KMS-11 (cell line): ENCODE measurements at regions not wholly inside any gene's neighbourhood (a gene's known extent, or its start where the extent isn't known, plus 50 kb on each side); places are given as distances from the start of the nearest gene placed in this dataset.
"Not testable (repeated sequence)": the region's sequence is repeated elsewhere in the genome, so short reads cannot be mapped to it uniquely, and the experiment has no call there.

Experiments
- H2AFZ ChIP-seq: fragments of 200-600 bp; sonication (generic); 2 replicates; pipeline ENCODE4 v1.6.1; 2016; ENCODE audit warnings: antibody characterized with exemption, mixed run types, low read depth
- H3K27ac ChIP-seq: fragments of 200-600 bp; sonication (generic); 2 replicates; pipeline ENCODE4 v1.6.1; 2016; ENCODE audit warnings: mild to moderate bottlenecking, mixed run types
- H3K27me3 ChIP-seq: fragments of 200-600 bp; sonication (generic); 2 replicates; pipeline ENCODE4 v1.6.1; 2017; ENCODE audit warnings: mild to moderate bottlenecking, low read depth, mixed run types, moderate library complexity; ENCODE audit not compliant: insufficient read depth
- H3K36me3 ChIP-seq: fragments of 200-600 bp; sonication (generic); 2 replicates; pipeline ENCODE4 v1.6.1; 2017; ENCODE audit warnings: mild to moderate bottlenecking, mixed run types; ENCODE audit not compliant: insufficient read depth
- H3K4me1 ChIP-seq: fragments of 200-600 bp; sonication (generic); 2 replicates; pipeline ENCODE4 v1.6.1; 2016; ENCODE audit warnings: mild to moderate bottlenecking, low read depth, mixed run types; ENCODE audit not compliant: poor library complexity, severe bottlenecking
- H3K4me2 ChIP-seq: fragments of 200-600 bp; sonication (generic); 2 replicates; pipeline ENCODE4 v1.7.0; 2016; ENCODE audit warnings: mild to moderate bottlenecking, mixed run types
- H3K4me3 ChIP-seq: fragments of 200-600 bp; sonication (generic); IDR thresholded peaks from 2 replicates; pipeline ENCODE4 v1.6.1; 2017; ENCODE audit warnings: low read depth, low read length, mixed read lengths; ENCODE audit not compliant: insufficient read depth
- H3K79me2 ChIP-seq: fragments of 200-600 bp; sonication (generic); 2 replicates; pipeline ENCODE4 v1.6.1; 2016; ENCODE audit warnings: low read depth, mixed run types; ENCODE audit not compliant: insufficient read depth
- H3K9ac ChIP-seq: fragments of 200-600 bp; sonication (generic); 2 replicates; pipeline ENCODE4 v1.6.1; 2016; ENCODE audit warnings: mild to moderate bottlenecking, mixed run types
- H4K20me1 ChIP-seq: fragments of 200-600 bp; sonication (generic); 2 replicates; pipeline ENCODE4 v1.6.1; 2016; ENCODE audit warnings: mild to moderate bottlenecking, mixed run types; ENCODE audit not compliant: insufficient read depth
- TF ChIP-seq, protein P1 (sequence below): fragments of 200-600 bp; sonication (generic); conservative IDR thresholded peaks from 2 replicates; pipeline ENCODE4 v1.6.1; 2017; ENCODE audit warnings: low read depth, mild to moderate bottlenecking, antibody characterized with exemption, low read length, moderate library complexity, mixed read lengths

GRCh38 chr3:180430896-180431295, 171.1 kb upstream of the TTC14 start:
- Histone ChIP-seq H4K20me1 (no peaks in the 10 kb centered on the region), H3K79me2 (no peaks in the 10 kb centered on the region), H3K4me2 (no peak overlapping the region), H3K9ac (no peak overlapping the region), H3K27me3 (no peaks in the 10 kb centered on the region), H2AFZ (no peak overlapping the region), H3K4me3 (no peak overlapping the region), H3K36me3 (no peaks in the 10 kb centered on the region), H3K4me1 (no peaks in the 10 kb centered on the region), H3K27ac (no peak overlapping the region)
- TF ChIP-seq, protein P1, sequence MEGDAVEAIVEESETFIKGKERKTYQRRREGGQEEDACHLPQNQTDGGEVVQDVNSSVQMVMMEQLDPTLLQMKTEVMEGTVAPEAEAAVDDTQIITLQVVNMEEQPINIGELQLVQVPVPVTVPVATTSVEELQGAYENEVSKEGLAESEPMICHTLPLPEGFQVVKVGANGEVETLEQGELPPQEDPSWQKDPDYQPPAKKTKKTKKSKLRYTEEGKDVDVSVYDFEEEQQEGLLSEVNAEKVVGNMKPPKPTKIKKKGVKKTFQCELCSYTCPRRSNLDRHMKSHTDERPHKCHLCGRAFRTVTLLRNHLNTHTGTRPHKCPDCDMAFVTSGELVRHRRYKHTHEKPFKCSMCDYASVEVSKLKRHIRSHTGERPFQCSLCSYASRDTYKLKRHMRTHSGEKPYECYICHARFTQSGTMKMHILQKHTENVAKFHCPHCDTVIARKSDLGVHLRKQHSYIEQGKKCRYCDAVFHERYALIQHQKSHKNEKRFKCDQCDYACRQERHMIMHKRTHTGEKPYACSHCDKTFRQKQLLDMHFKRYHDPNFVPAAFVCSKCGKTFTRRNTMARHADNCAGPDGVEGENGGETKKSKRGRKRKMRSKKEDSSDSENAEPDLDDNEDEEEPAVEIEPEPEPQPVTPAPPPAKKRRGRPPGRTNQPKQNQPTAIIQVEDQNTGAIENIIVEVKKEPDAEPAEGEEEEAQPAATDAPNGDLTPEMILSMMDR = no peak

DNA sequence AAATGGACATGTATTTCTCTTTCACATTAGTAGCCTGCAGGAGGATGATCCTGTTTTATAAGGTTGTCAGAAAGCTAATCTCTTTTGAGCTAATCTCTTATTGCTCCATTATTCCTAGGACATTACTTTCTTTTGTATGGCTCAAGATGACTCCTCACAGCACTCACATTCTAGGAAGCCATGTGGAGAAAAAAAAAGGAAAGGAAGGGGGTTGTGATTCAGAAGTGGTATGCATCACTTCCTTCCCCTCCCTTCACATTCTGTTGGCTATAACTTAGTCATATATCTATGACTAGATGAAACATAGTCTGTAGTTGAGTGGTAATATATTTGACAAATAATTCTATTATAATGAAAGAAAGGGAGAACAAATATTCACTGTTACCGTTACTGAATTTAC, 168.8 kb upstream of the TTC14 start:
- H3K4me3 ChIP-seq = no peak overlapping the region
- H3K27ac ChIP-seq = no peak overlapping the region
- no peak overlapping the region for H3K4me2 ChIP-seq
- H3K9ac ChIP-seq = no peak overlapping the region
- no peaks in the 10 kb centered on the region for H3K4me1 ChIP-seq
- H3K79me2 ChIP-seq = no peaks in the 10 kb centered on the region
- no peaks in the 10 kb centered on the region for H3K36me3 ChIP-seq
- H4K20me1 ChIP-seq = no peaks in the 10 kb centered on the region
- TF ChIP-seq, protein P1 = no peak
- no peak overlapping the region for H2AFZ ChIP-seq
- H3K27me3 ChIP-seq = no peaks in the 10 kb centered on the region

GRCh38 chr3:180447136-180447535, 154.8 kb upstream of the TTC14 start:
- Histone ChIP-seq H3K27ac (no peak overlapping the region), H3K4me2 (no peak overlapping the region), H4K20me1 (no peaks in the 10 kb centered on the region), H2AFZ (no peak overlapping the region), H3K4me1 (no peaks in the 10 kb centered on the region), H3K9ac (no peak overlapping the region), H3K4me3 (no peak overlapping the region), H3K27me3 (no peaks in the 10 kb centered on the region), H3K36me3 (no peaks in the 10 kb centered on the region), H3K79me2 (no peaks in the 10 kb centered on the region)
- TF ChIP-seq, protein P1 = no peak

- not testable (repeated sequence) for H3K27me3 ChIP-seq, H3K4me1 ChIP-seq, H3K9ac ChIP-seq, H3K4me2 ChIP-seq, H4K20me1 ChIP-seq, H3K36me3 ChIP-seq, H2AFZ ChIP-seq, H3K27ac ChIP-seq, H3K4me3 ChIP-seq, H3K79me2 ChIP-seq
These were observed 153.6 kb upstream of the TTC14 start for GRCh38 chr3:180448407-180448806.

DNA sequence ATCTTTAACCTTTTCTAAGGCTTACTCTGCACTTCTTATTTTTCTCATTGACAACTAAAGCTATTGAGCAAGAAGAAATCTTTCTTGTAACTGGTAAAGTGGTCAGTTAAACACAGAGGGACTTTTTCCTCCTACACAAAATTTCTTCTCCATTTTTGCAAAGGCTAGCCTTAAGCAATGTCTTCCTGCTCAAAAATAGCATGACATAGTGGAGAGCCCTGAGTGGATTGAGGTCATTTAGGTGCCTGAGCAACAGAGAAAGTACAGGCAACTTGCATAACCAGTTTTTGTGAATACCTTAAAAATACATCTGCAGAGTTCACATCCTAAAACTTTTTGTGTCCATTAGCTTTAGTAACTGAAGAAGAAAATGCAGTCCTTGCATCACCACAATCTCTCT, 144.7 kb upstream of the TTC14 start:
- H3K4me3 ChIP-seq = no peak overlapping the region
- H3K27ac ChIP-seq = no peak overlapping the region
- no peaks in the 10 kb centered on the region for H3K27me3 ChIP-seq
- H2AFZ ChIP-seq = no peak overlapping the region
- no peak overlapping the region for H3K4me2 ChIP-seq
- no peaks in the 10 kb centered on the region for H3K4me1 ChIP-seq
- no peaks in the 10 kb centered on the region for H4K20me1 ChIP-seq
- no peaks in the 10 kb centered on the region for H3K36me3 ChIP-seq
- no peak overlapping the region for H3K9ac ChIP-seq
- TF ChIP-seq, protein P1 = no peak
- H3K79me2 ChIP-seq = no peaks in the 10 kb centered on the region
